CD14-positive monocyte (primary cell): ENCODE measurements at regions not wholly inside any gene's neighbourhood (a gene's known extent, or its start where the extent isn't known, plus 50 kb on each side); places are given as distances from the start of the nearest gene placed in this dataset.

Experiments
- DNase-seq, 3 donors: peaks; one replicate each; pipeline ENCODE4 v3.0.0-alpha.2; 2011 to 2022
- H2AFZ ChIP-seq: 2 replicates; pipeline ENCODE4 v1.6.0; 2012; ENCODE audit warnings: mild to moderate bottlenecking, low read depth, low read length, inconsistent platforms; ENCODE audit not compliant: insufficient read depth, poor library complexity, severe bottlenecking
- H3K27ac ChIP-seq, 2 donors: 1 replicate in 1 of 2; 2 replicates in 1 of 2; pipeline ENCODE4 v1.5.1; 2012 to 2013; ENCODE audit warnings: low read length in 2 of 2, control low read depth in 1 of 2, inconsistent platforms in 1 of 2, low read depth in 1 of 2, mild to moderate bottlenecking in 1 of 2
- H3K27me3 ChIP-seq, 2 donors: one replicate each; pipeline versions ENCODE4 v1.6.0 to v1.6.1; 2011 to 2013; ENCODE audit warnings: low read length in 2 of 2; ENCODE audit not compliant: control insufficient read depth in 2 of 2, insufficient read depth in 2 of 2
- H3K36me3 ChIP-seq, 2 donors: replicated peaks in 1 of 2; 1 replicate in 1 of 2; 2 replicates in 1 of 2; pipeline versions ENCODE4 v1.5.1 to v1.6.1; 2012 to 2013; ENCODE audit warnings: low read length in 2 of 2, control low read depth in 1 of 2, inconsistent platforms in 1 of 2, mild to moderate bottlenecking in 1 of 2; ENCODE audit not compliant: insufficient read depth in 2 of 2, control insufficient read depth in 1 of 2
- H3K4me1 ChIP-seq, 2 donors: 1 replicate in 1 of 2; 2 replicates in 1 of 2; pipeline versions ENCODE4 v1.5.1 to v1.6.1; 2012 to 2013; ENCODE audit warnings: low read length in 2 of 2, control low read depth in 1 of 2, inconsistent platforms in 1 of 2, mild to moderate bottlenecking in 1 of 2, moderate library complexity in 1 of 2; ENCODE audit not compliant: insufficient read depth in 2 of 2, control insufficient read depth in 1 of 2
- H3K4me2 ChIP-seq: replicated peaks from 2 replicates; pipeline ENCODE3; 2012; ENCODE audit warnings: low read length, moderate library complexity, mild to moderate bottlenecking; ENCODE audit not compliant: poor library complexity, severe bottlenecking; ENCODE audit errors: extremely low read depth
- H3K4me3 ChIP-seq, 3 experiments: fragments of 200-600 bp in 1 of 3; sonication (generic) in 1 of 3; replicated peaks in 1 of 3; 1 replicate in 2 of 3; 2 replicates in 1 of 3; pipeline ENCODE4 v1.5.1; 2011 to 2013; ENCODE audit warnings: low read length in 3 of 3, mild to moderate bottlenecking in 3 of 3, control low read depth in 2 of 3, low read depth in 2 of 3, inconsistent platforms in 1 of 3, moderate library complexity in 1 of 3
- H3K79me2 ChIP-seq: 2 replicates; pipeline ENCODE4 v1.6.0; 2012; ENCODE audit warnings: mild to moderate bottlenecking, control low read depth, inconsistent platforms, low read length, moderate library complexity; ENCODE audit not compliant: insufficient read depth
- H3K9ac ChIP-seq: 2 replicates; pipeline ENCODE4 v1.6.0; 2017; ENCODE audit warnings: low read length, mild to moderate bottlenecking; ENCODE audit not compliant: insufficient read depth, poor library complexity, severe bottlenecking
- H3K9me3 ChIP-seq, 2 donors: replicated peaks in 1 of 2; 1 replicate in 1 of 2; 2 replicates in 1 of 2; pipeline versions ENCODE4 v1.5.1 to v1.6.1; 2012 to 2013; ENCODE audit warnings: low read length in 2 of 2, control low read depth in 1 of 2; ENCODE audit not compliant: control insufficient read depth in 1 of 2, insufficient read depth in 1 of 2
- H4K20me1 ChIP-seq: 2 replicates; pipeline ENCODE4 v1.6.0; 2012; ENCODE audit warnings: mild to moderate bottlenecking, low read length, control low read depth, moderate library complexity; ENCODE audit not compliant: insufficient read depth
- H3K27ac Mint-ChIP-seq, 7 donors: one replicate each; pipeline ENCODE4 v1.8.0; 2020; ENCODE audit warnings: mild to moderate bottlenecking in 7 of 7, mixed read lengths in 7 of 7, moderate library complexity in 6 of 7, inconsistent platforms in 2 of 7
- H3K27me3 Mint-ChIP-seq, 3 donors: one replicate each; pipeline ENCODE4 v1.8.0; 2021 to 2022; ENCODE audit warnings: low read depth in 3 of 3, mild to moderate bottlenecking in 3 of 3, mixed read lengths in 3 of 3, moderate library complexity in 3 of 3, inconsistent platforms in 1 of 3
- H3K36me3 Mint-ChIP-seq, 2 donors: one replicate each; pipeline ENCODE4 v1.8.0; 2020; ENCODE audit warnings: mixed read lengths in 2 of 2, inconsistent platforms in 1 of 2, mild to moderate bottlenecking in 1 of 2
- H3K4me1 Mint-ChIP-seq: one replicate; pipeline ENCODE4 v1.8.0; 2020; ENCODE audit warnings: mild to moderate bottlenecking, mixed read lengths
- H3K4me3 Mint-ChIP-seq, 2 donors: one replicate each; pipeline ENCODE4 v1.8.0; 2020; ENCODE audit warnings: mild to moderate bottlenecking in 2 of 2, mixed read lengths in 2 of 2, moderate library complexity in 1 of 2
- H3K9me3 Mint-ChIP-seq, 7 donors: one replicate each; pipeline ENCODE4 v1.8.0; 2020 to 2022; ENCODE audit warnings: mixed read lengths in 7 of 7, mild to moderate bottlenecking in 6 of 7, moderate library complexity in 6 of 7, inconsistent platforms in 2 of 7
- CTCF ChIP-seq: fragments of 200-600 bp; IDR thresholded peaks from one replicate; pipeline ENCODE4 v1.8.0; 2022; ENCODE audit warnings: antibody characterized with exemption, mild to moderate bottlenecking
- WGBS: methylation state at CpG from one replicate; pipeline ENCODE4 v1.1.5; 2013; ENCODE audit warnings: missing lambda C conversion rate; ENCODE audit not compliant: insufficient coverage; 5-methylcytosine and 5-hydroxymethylcytosine counted together
- intact Hi-C, 2 donors: fragments of 100-400 bp; cut with micrococcal nuclease; formaldehyde crosslinking; loops; one replicate each; pipeline versions ENCODE4 v1.15.0 to v1.15.1; 2023

GRCh38 chr9:105967797-105968196, 273.5 kb downstream of the TMEM38B start:
- Histone ChIP-seq H2AFZ (no peak overlapping the region), H3K27me3 (no peaks in the 10 kb centered on the region), H3K4me3 (no peak overlapping the region), H3K9me3 (no peaks in the 10 kb centered on the region), H3K4me1 (no peaks in the 10 kb centered on the region), H4K20me1 (no peaks in the 10 kb centered on the region), H3K36me3 (no peaks in the 10 kb centered on the region), H3K79me2 (no peaks in the 10 kb centered on the region), H3K4me2 (no peak overlapping the region), H3K9ac (no peak overlapping the region), H3K27ac (no peak overlapping the region)
- Mint-ChIP-seq H3K27me3 (peaks cover 0 to 2% (median 0%) of the 10 kb centered on the region in 3 donors), H3K9me3 (no peaks in the 10 kb centered on the region), H3K36me3 (no peaks in the 10 kb centered on the region), H3K4me3 (no peak overlapping the region), H3K27ac (no peak overlapping the region), H3K4me1 (no peaks in the 10 kb centered on the region)
- 89% methylated on average over 1 of the region's 2 CpGs for WGBS
- intact Hi-C loops, result no loop called here
- no peak for DNase-seq
- TF ChIP-seq CTCF, result no peak

GRCh38 chr9:105968811-105969466, 274.6 kb downstream of the TMEM38B start:
- Histone ChIP-seq H3K9ac (no peak overlapping the region), H3K9me3 (no peaks in the 10 kb centered on the region), H2AFZ (no peak overlapping the region), H4K20me1 (no peaks in the 10 kb centered on the region), H3K27me3 (no peaks in the 10 kb centered on the region), H3K79me2 (no peaks in the 10 kb centered on the region), H3K4me1 (no peaks in the 10 kb centered on the region), H3K27ac (no peak overlapping the region), H3K4me2 (no peak overlapping the region), H3K4me3 (no peak overlapping the region), H3K36me3 (no peaks in the 10 kb centered on the region)
- no peak for DNase-seq
- H3K4me3 Mint-ChIP-seq, result no peak overlapping the region
- no peak overlapping the region for H3K27ac Mint-ChIP-seq
- peaks cover 0 to 2% (median 0%) of the 10 kb centered on the region in 3 donors for H3K27me3 Mint-ChIP-seq
- no peaks in the 10 kb centered on the region for H3K9me3 Mint-ChIP-seq
- H3K4me1 Mint-ChIP-seq, result no peaks in the 10 kb centered on the region
- TF ChIP-seq CTCF, result no peak
- intact Hi-C loops, result no loop called here
- no peaks in the 10 kb centered on the region for H3K36me3 Mint-ChIP-seq
- WGBS, result 93% methylated on average over 2 of the region's 4 CpGs
